ENCODE measurements at regions not wholly inside any gene's neighbourhood (a gene's known extent, or its start where the extent isn't known, plus 50 kb on each side); places are given as distances from the start of the nearest gene placed in this dataset.

- DNase-seq, result no peak
- H3K4me1 Mint-ChIP-seq, result peaks cover 7 to 17% (median 11%) of the 10 kb centered on the region in 3 donors
- CTCF ChIA-PET, result no interaction called here
Measured at GRCh38 chr17:56675876-56676660, 82.6 kb downstream of the NOG start.

GRCh38 chr17:56676810-56677209 is 83.3 kb downstream of the NOG start:
- no peak for ATAC-seq (replicated peaks in 1 of 4)
- H3K27ac Mint-ChIP-seq, result no peak overlapping the region
- POLR2A ChIA-PET, result interaction anchor here in 1 of 2 donors (0.6 kb wide), 1 partner anchor 116 kb away, joined by 3 read pairs; no protein-coding TSS in a partner anchor

More at GRCh38 chr17:56675876-56676660, 82.6 kb downstream of the NOG start:
- no peak for ATAC-seq (replicated peaks in 1 of 4)
- Histone ChIP-seq H3K4me1 (ENCODE audit: control insufficient read depth in 1 of 2, extremely low read depth in 1 of 2, insufficient read depth in 2 of 2, low read length in 2 of 2) (peaks cover 22 to 27% of the 10 kb centered on the region in 2 experiments), H3K27me3 (replicated peaks in 1 of 2; ENCODE audit: control insufficient read depth in 2 of 2, extremely low read depth in 1 of 2, insufficient read depth in 2 of 2, low read length in 1 of 2) (peaks cover 7 to 24% of the 10 kb centered on the region in 2 experiments), H3K9me3 (no peaks in the 10 kb centered on the region), H3K4me3 (ENCODE audit: control insufficient read depth in 1 of 2, extremely low read depth in 1 of 2, low read length in 1 of 2) (no peak overlapping the region), H3K36me3 (ENCODE audit: control insufficient read depth in 2 of 2, extremely low read depth in 1 of 2, insufficient read depth in 1 of 2, low read length in 1 of 2) (no peaks in the 10 kb centered on the region), H3K27ac (ENCODE audit: low read length) (no peak overlapping the region)
- peaks cover 43 to 44% of the 10 kb centered on the region in 2 donors for H3K27me3 Mint-ChIP-seq
- POLR2A ChIA-PET, result no interaction called here
- peaks cover 4% of the 10 kb centered on the region for H3K36me3 Mint-ChIP-seq
- H3K9me3 Mint-ChIP-seq, result no peaks in the 10 kb centered on the region
- WGBS (ENCODE audit: insufficient coverage), result no CpG with 5 or more reads among the region's 1 CpG
- H3K4me3 Mint-ChIP-seq, result no peak overlapping the region
- no peak overlapping the region for H3K27ac Mint-ChIP-seq

GRCh38 chr17:56678249-56679114 is 85.0 kb downstream of the NOG start:
- H3K4me1 ChIP-seq (ENCODE audit: control insufficient read depth in 1 of 2, extremely low read depth in 1 of 2, insufficient read depth in 2 of 2, low read length in 2 of 2), result peaks cover 34 to 37% of the 10 kb centered on the region in 2 experiments
- H3K4me3 Mint-ChIP-seq, result peak overlapping the region; percentile 69 to 73 (median 70)
- H3K27me3 Mint-ChIP-seq, result peaks cover 33 to 38% of the 10 kb centered on the region in 2 donors
- ChIA-PET POLR2A (no interaction called here), CTCF (interaction anchor here (0.5 to 2.0 kb wide), 5 partner anchors 80 to 1154 kb away, joined by 3 to 4 read pairs (median 4); no protein-coding TSS in a partner anchor)
- no peaks in the 10 kb centered on the region for H3K36me3 ChIP-seq (ENCODE audit: control insufficient read depth in 2 of 2, extremely low read depth in 1 of 2, insufficient read depth in 1 of 2, low read length in 1 of 2)
- DNase-seq, result peak in 3 of 35 experiments; percentile 3 to 17 (median 13)
- no peaks in the 10 kb centered on the region for H3K9me3 Mint-ChIP-seq
- no peak overlapping the region for H3K27ac ChIP-seq (ENCODE audit: low read length)
- no peaks in the 10 kb centered on the region for H3K9me3 ChIP-seq
- 16% methylated on average over 24 of the region's 37 CpGs for WGBS (ENCODE audit: insufficient coverage)
- H3K27me3 ChIP-seq (replicated peaks in 1 of 2; ENCODE audit: control insufficient read depth in 2 of 2, extremely low read depth in 1 of 2, insufficient read depth in 2 of 2, low read length in 1 of 2), result peaks cover 7 to 31% of the 10 kb centered on the region in 2 experiments
- peak; percentile 21 to 61 (median 44) for ATAC-seq (replicated peaks in 1 of 4)
- peaks cover 7 to 17% (median 16%) of the 10 kb centered on the region in 3 donors for H3K4me1 Mint-ChIP-seq
- no peaks in the 10 kb centered on the region for H3K36me3 Mint-ChIP-seq
- peak overlapping the region in 1 of 2 donors; percentile 68 for H3K4me3 ChIP-seq (ENCODE audit: control insufficient read depth in 1 of 2, extremely low read depth in 1 of 2, low read length in 1 of 2)
- H3K27ac Mint-ChIP-seq, result no peak overlapping the region

More at GRCh38 chr17:56676810-56677209, 83.3 kb downstream of the NOG start:
- CTCF ChIA-PET, result interaction anchor here in 1 of 2 donors (2.0 kb wide), 1 partner anchor 177 kb away, joined by 4 read pairs; no protein-coding TSS in a partner anchor
- Histone ChIP-seq H3K4me1 (ENCODE audit: control insufficient read depth in 1 of 2, extremely low read depth in 1 of 2, insufficient read depth in 2 of 2, low read length in 2 of 2) (peaks cover 30 to 34% of the 10 kb centered on the region in 2 experiments), H3K36me3 (ENCODE audit: control insufficient read depth in 2 of 2, extremely low read depth in 1 of 2, insufficient read depth in 1 of 2, low read length in 1 of 2) (no peaks in the 10 kb centered on the region), H3K27ac (ENCODE audit: low read length) (no peak overlapping the region), H3K27me3 (replicated peaks in 1 of 2; ENCODE audit: control insufficient read depth in 2 of 2, extremely low read depth in 1 of 2, insufficient read depth in 2 of 2, low read length in 1 of 2) (peaks cover 7 to 27% of the 10 kb centered on the region in 2 experiments), H3K4me3 (ENCODE audit: control insufficient read depth in 1 of 2, extremely low read depth in 1 of 2, low read length in 1 of 2) (no peak overlapping the region), H3K9me3 (no peaks in the 10 kb centered on the region)
- peaks cover 4% of the 10 kb centered on the region for H3K36me3 Mint-ChIP-seq
- WGBS (ENCODE audit: insufficient coverage), result no CpG with 5 or more reads among the region's 1 CpG
- H3K4me1 Mint-ChIP-seq, result peaks cover 7 to 17% (median 11%) of the 10 kb centered on the region in 3 donors
- H3K4me3 Mint-ChIP-seq, result no peak overlapping the region
- DNase-seq, result no peak
- peaks cover 43 to 44% of the 10 kb centered on the region in 2 donors for H3K27me3 Mint-ChIP-seq
- no peaks in the 10 kb centered on the region for H3K9me3 Mint-ChIP-seq

- CTCF ChIA-PET, result interaction anchor here (0.5 to 0.8 kb wide), 2 partner anchors 80 to 149 kb away, joined by 3 to 4 read pairs; no protein-coding TSS in a partner anchor
Measured at GRCh38 chr17:56679115-56679776, 85.7 kb downstream of the NOG start.

GRCh38 chr17:56679777-56680422 is 86.4 kb downstream of the NOG start:
- CTCF ChIA-PET, result interaction anchor here in 1 of 2 donors (0.6 kb wide), 1 partner anchor 86 kb away, joined by 5 read pairs; no protein-coding TSS in a partner anchor
- no peaks in the 10 kb centered on the region for H3K9me3 ChIP-seq
- H3K36me3 ChIP-seq (ENCODE audit: control insufficient read depth in 2 of 2, extremely low read depth in 1 of 2, insufficient read depth in 1 of 2, low read length in 1 of 2), result no peaks in the 10 kb centered on the region
- H3K27ac ChIP-seq (ENCODE audit: low read length), result no peak overlapping the region
- no peaks in the 10 kb centered on the region for H3K36me3 Mint-ChIP-seq
- peak overlapping the region in 1 of 3 donors; percentile 70 for H3K4me3 Mint-ChIP-seq
- peaks cover 7 to 39% of the 10 kb centered on the region in 2 experiments for H3K27me3 ChIP-seq (replicated peaks in 1 of 2; ENCODE audit: control insufficient read depth in 2 of 2, extremely low read depth in 1 of 2, insufficient read depth in 2 of 2, low read length in 1 of 2)
- DNase-seq (no peak), ATAC-seq (replicated peaks in 1 of 4) (no peak)
- H3K27ac Mint-ChIP-seq, result no peak overlapping the region
- peaks cover 7 to 17% (median 17%) of the 10 kb centered on the region in 3 donors for H3K4me1 Mint-ChIP-seq
- no CpG with 5 or more reads among the region's 6 CpGs for WGBS (ENCODE audit: insufficient coverage)
- H3K4me1 ChIP-seq (ENCODE audit: control insufficient read depth in 1 of 2, extremely low read depth in 1 of 2, insufficient read depth in 2 of 2, low read length in 2 of 2), result peaks cover 34 to 37% of the 10 kb centered on the region in 2 experiments
- H3K9me3 Mint-ChIP-seq, result no peaks in the 10 kb centered on the region
- H3K4me3 ChIP-seq (ENCODE audit: control insufficient read depth in 1 of 2, extremely low read depth in 1 of 2, low read length in 1 of 2), result no peak overlapping the region
- POLR2A ChIA-PET, result no interaction called here
- H3K27me3 Mint-ChIP-seq, result peaks cover 39 to 44% of the 10 kb centered on the region in 2 donors

More at GRCh38 chr17:56679115-56679776, 85.7 kb downstream of the NOG start:
- ATAC-seq (replicated peaks in 1 of 4), result peak in 3 of 4 experiments; percentile 41 to 71 (median 60)
- POLR2A ChIA-PET, result no interaction called here
- Mint-ChIP-seq H3K27me3 (peaks cover 39 to 44% of the 10 kb centered on the region in 2 donors), H3K9me3 (no peaks in the 10 kb centered on the region), H3K27ac (no peak overlapping the region), H3K4me3 (peak overlapping the region; percentile 69 to 73 (median 70)), H3K4me1 (peaks cover 7 to 17% (median 17%) of the 10 kb centered on the region in 3 donors), H3K36me3 (no peaks in the 10 kb centered on the region)
- WGBS (ENCODE audit: insufficient coverage), result no CpG with 5 or more reads among the region's 12 CpGs
- H3K9me3 ChIP-seq, result no peaks in the 10 kb centered on the region
- H3K27me3 ChIP-seq (replicated peaks in 1 of 2; ENCODE audit: control insufficient read depth in 2 of 2, extremely low read depth in 1 of 2, insufficient read depth in 2 of 2, low read length in 1 of 2), result peaks cover 7 to 34% of the 10 kb centered on the region in 2 experiments
- H3K4me3 ChIP-seq (ENCODE audit: control insufficient read depth in 1 of 2, extremely low read depth in 1 of 2, low read length in 1 of 2), result peak overlapping the region in 1 of 2 donors; percentile 68
- no peaks in the 10 kb centered on the region for H3K36me3 ChIP-seq (ENCODE audit: control insufficient read depth in 2 of 2, extremely low read depth in 1 of 2, insufficient read depth in 1 of 2, low read length in 1 of 2)
- DNase-seq, result peak in 3 of 35 experiments; percentile 4 to 53 (median 11)
- H3K4me1 ChIP-seq (ENCODE audit: control insufficient read depth in 1 of 2, extremely low read depth in 1 of 2, insufficient read depth in 2 of 2, low read length in 2 of 2), result peaks cover 34 to 37% of the 10 kb centered on the region in 2 experiments
- no peak overlapping the region for H3K27ac ChIP-seq (ENCODE audit: low read length)

Measured in T-cell (primary cell).